ENCODE measurements at regions not wholly inside any gene's neighbourhood (a gene's known extent, or its start where the extent isn't known, plus 50 kb on each side); places are given as distances from the start of the nearest gene placed in this dataset.
"Not testable (repeated sequence)": the region's sequence is repeated elsewhere in the genome, so short reads cannot be mapped to it uniquely, and the experiment has no call there.

DNA sequence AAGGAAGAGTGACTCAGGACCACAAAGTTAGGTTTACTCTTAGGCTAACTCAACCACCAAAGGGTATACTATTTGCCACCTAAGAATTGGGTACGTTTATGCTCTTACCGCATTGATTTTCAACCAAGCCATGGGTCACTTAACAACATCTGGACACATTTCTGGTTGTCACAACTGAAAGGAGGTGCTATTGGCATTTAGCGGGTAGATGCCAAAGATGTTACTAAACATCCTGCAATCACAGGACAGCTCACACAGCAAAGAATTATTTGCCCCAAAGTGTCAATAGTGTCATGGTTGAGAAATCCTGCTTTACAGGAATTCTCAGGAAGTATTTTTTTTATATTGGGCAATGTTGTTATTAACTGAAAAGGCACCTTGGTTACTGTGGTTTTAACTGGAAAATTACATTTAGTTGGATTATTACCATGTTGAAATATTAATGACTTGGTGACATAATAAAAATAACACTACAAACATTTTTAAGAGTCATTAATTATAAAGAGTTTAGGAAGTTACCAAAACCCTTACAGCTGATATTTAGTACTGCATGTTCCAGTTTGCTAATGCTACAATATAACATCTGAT, 185.0 kb upstream of the TMEM196 start:
- Histone ChIP-seq H3K4me1 (ENCODE audit: control insufficient read depth, insufficient read depth, low read length) (no peaks in the 10 kb centered on the region), H3K36me3 (ENCODE audit: control insufficient read depth, insufficient read depth, low read length) (no peaks in the 10 kb centered on the region), H3K27me3 (ENCODE audit: control insufficient read depth, insufficient read depth, low read length) (no peaks in the 10 kb centered on the region), H3K9me3 (ENCODE audit: control insufficient read depth, low read depth, low read length) (peaks cover 9% of the 10 kb centered on the region), H3K4me3 (ENCODE audit: low read length) (no peak overlapping the region), H3K27ac (ENCODE audit: low read length) (no peak overlapping the region)
- DNase-seq = no peak
- no CpG with 5 or more reads among the region's 3 CpGs for WGBS (ENCODE audit: insufficient coverage, low lambda C conversion rate)

DNA sequence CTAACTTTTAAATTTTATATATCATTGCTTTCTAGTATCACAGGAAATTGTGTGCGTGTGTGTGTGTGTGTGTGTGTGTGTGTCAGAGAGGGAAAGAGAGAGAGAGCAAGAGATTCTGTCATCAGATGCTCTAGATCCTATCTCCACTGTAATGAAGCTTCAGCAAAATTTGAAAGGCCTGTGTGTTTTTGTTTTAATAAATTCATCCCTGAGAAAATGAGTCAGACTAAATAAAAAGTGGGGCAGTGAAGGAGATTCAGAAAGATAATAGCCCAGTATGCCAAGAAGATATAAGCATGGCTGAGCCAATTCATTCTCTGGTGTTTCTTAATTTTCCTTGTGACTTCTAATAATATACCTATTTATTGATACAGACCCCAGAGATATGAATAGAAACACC, 184.2 kb upstream of the TMEM196 start:
- H3K9me3 ChIP-seq (ENCODE audit: control insufficient read depth, low read depth, low read length) = peaks cover 9% of the 10 kb centered on the region
- H3K27ac ChIP-seq (ENCODE audit: low read length) = no peak overlapping the region
- H3K27me3 ChIP-seq (ENCODE audit: control insufficient read depth, insufficient read depth, low read length) = no peaks in the 10 kb centered on the region
- no CpG with 5 or more reads among the region's 1 CpG for WGBS (ENCODE audit: insufficient coverage, low lambda C conversion rate)
- H3K36me3 ChIP-seq (ENCODE audit: control insufficient read depth, insufficient read depth, low read length) = no peaks in the 10 kb centered on the region
- H3K4me1 ChIP-seq (ENCODE audit: control insufficient read depth, insufficient read depth, low read length) = no peaks in the 10 kb centered on the region
- H3K4me3 ChIP-seq (ENCODE audit: low read length) = no peak overlapping the region
- DNase-seq = no peak

DNA sequence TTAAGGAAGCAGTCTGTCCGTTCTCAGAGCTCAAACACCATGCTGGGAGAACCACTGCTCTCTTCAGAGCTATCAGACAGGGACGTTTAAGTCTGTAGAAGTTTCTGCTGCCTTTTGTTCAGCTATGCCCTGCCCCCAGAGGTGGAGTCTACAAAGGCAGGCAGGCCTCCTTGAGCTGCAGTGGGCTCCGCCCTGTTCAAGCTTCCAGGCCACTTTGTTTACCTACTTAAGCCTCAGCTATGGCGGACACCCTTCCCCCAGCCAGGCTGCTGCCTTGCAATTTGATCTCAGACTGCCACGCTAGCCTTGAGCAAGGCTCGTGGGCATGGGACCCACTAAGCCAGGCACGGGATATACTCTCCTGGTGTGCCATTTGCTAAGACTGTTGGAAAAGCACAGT, 180.7 kb upstream of the TMEM196 start:
- H3K36me3 ChIP-seq (ENCODE audit: control insufficient read depth, insufficient read depth, low read length); H3K4me3 ChIP-seq (ENCODE audit: low read length); H3K27ac ChIP-seq (ENCODE audit: low read length); H3K9me3 ChIP-seq (ENCODE audit: control insufficient read depth, low read depth, low read length); H3K27me3 ChIP-seq (ENCODE audit: control insufficient read depth, insufficient read depth, low read length); DNase-seq; H3K4me1 ChIP-seq (ENCODE audit: control insufficient read depth, insufficient read depth, low read length): not testable (repeated sequence)
- WGBS (ENCODE audit: insufficient coverage, low lambda C conversion rate) = no CpG with 5 or more reads among the region's 7 CpGs

DNA sequence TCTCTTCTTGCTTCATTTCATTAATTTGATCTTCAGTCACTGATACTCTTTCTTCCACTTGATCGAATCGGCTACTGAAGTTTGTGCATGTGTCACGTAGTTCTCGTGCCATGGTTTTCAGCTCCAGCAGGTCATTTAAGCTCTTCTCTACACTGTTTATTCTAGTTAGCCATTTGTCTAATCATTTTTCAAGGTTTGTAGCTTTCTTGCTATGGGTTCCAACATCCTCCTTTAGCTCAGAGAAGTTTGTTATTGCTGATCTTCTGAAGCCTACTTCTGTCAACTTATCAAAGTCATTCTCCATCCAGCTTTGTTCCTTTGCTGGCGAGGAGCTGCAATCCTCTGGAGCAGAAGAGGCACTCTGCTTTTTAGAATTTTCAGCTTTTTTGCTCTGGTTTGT, 180.0 kb upstream of the TMEM196 start:
- not testable (repeated sequence) for H3K4me3 ChIP-seq (ENCODE audit: low read length); DNase-seq; H3K27me3 ChIP-seq (ENCODE audit: control insufficient read depth, insufficient read depth, low read length); H3K27ac ChIP-seq (ENCODE audit: low read length); H3K4me1 ChIP-seq (ENCODE audit: control insufficient read depth, insufficient read depth, low read length); H3K36me3 ChIP-seq (ENCODE audit: control insufficient read depth, insufficient read depth, low read length); H3K9me3 ChIP-seq (ENCODE audit: control insufficient read depth, low read depth, low read length)
- 95% methylated on average over 4 of the region's 5 CpGs for WGBS (ENCODE audit: insufficient coverage, low lambda C conversion rate)

- H3K36me3 ChIP-seq (ENCODE audit: control insufficient read depth, insufficient read depth, low read length) = no peaks in the 10 kb centered on the region
- no peak for DNase-seq
- H3K4me1 ChIP-seq (ENCODE audit: control insufficient read depth, insufficient read depth, low read length) = no peaks in the 10 kb centered on the region
These were observed 174.7 kb upstream of the TMEM196 start for GRCh38 chr7:19948160-19948559.

DNA sequence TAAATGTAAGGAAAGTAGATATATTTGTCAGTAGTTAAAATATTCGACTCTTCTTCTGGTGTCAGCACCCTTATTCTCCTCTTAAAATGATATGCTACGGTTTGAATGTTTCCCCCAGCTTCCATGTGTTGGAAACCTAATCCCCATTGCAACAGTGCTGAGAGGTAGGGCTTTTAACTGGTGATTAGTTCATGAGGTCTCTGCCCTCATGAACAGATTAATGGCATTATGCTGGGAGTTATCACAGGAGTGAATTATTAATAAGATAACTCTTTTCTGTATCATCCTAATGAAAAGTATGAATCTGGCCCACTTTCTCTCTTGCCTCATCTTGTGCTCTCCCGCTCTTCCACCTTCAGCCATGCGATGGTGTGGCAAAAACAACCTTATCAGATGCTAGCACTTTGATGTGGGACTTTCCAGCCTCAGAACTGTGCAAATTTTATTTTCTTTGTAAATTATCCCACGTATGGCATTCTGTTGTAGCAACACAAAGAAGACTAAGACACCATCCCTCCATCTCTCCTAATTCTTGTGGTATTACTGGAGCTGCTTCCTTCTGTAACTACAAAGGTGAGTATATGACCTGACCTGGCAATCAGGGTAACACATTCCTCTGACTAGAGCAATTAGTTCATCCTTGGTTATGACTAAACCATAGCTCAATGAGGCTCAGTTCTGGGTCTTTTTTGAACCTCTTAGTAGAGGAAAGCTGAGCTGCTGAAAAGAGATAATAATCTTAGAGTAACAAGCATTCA, 171.1 kb upstream of the TMEM196 start:
- Histone ChIP-seq H3K4me1 (ENCODE audit: control insufficient read depth, insufficient read depth, low read length) (no peaks in the 10 kb centered on the region), H3K27ac (ENCODE audit: low read length) (no peak overlapping the region), H3K27me3 (ENCODE audit: control insufficient read depth, insufficient read depth, low read length) (no peaks in the 10 kb centered on the region), H3K9me3 (ENCODE audit: control insufficient read depth, low read depth, low read length) (no peaks in the 10 kb centered on the region), H3K4me3 (ENCODE audit: low read length) (no peak overlapping the region), H3K36me3 (ENCODE audit: control insufficient read depth, insufficient read depth, low read length) (no peaks in the 10 kb centered on the region)
- no peak for DNase-seq
- WGBS (ENCODE audit: insufficient coverage, low lambda C conversion rate) = 100% methylated on average over 1 of the region's 5 CpGs

More at GRCh38 chr7:19948160-19948559, 174.7 kb upstream of the TMEM196 start:
- no peaks in the 10 kb centered on the region for H3K9me3 ChIP-seq (ENCODE audit: control insufficient read depth, low read depth, low read length)
- WGBS (ENCODE audit: insufficient coverage, low lambda C conversion rate) = 67% methylated on average over 3 of the region's 3 CpGs
- no peaks in the 10 kb centered on the region for H3K27me3 ChIP-seq (ENCODE audit: control insufficient read depth, insufficient read depth, low read length)
- H3K4me3 ChIP-seq (ENCODE audit: low read length) = no peak overlapping the region
- H3K27ac ChIP-seq (ENCODE audit: low read length) = no peak overlapping the region

DNA sequence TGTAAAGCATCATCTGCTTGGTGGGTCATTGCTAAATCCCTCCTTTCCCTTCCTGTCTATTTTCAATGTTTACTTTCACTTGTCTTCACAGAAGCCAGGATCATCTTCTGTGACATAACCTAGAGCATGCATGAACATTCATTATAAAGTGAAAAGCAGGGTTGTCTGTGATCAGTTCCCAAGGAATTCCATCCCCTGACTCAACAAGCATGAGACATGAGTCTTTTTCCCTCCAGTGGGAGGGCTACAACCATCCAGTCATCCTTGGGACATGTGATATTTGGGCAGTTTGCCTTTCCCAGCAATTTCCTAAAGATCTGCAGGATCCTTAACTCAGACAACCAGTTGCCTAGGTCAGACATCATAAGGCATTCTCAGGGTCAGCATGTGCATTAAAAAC, 166.3 kb upstream of the TMEM196 start:
- no peak overlapping the region for H3K27ac ChIP-seq (ENCODE audit: low read length)
- no peak for DNase-seq
- no peak overlapping the region for H3K4me3 ChIP-seq (ENCODE audit: low read length)
- no peaks in the 10 kb centered on the region for H3K36me3 ChIP-seq (ENCODE audit: control insufficient read depth, insufficient read depth, low read length)
- no peaks in the 10 kb centered on the region for H3K4me1 ChIP-seq (ENCODE audit: control insufficient read depth, insufficient read depth, low read length)
- no peaks in the 10 kb centered on the region for H3K27me3 ChIP-seq (ENCODE audit: control insufficient read depth, insufficient read depth, low read length)
- peaks cover 9% of the 10 kb centered on the region for H3K9me3 ChIP-seq (ENCODE audit: control insufficient read depth, low read depth, low read length)

DNA sequence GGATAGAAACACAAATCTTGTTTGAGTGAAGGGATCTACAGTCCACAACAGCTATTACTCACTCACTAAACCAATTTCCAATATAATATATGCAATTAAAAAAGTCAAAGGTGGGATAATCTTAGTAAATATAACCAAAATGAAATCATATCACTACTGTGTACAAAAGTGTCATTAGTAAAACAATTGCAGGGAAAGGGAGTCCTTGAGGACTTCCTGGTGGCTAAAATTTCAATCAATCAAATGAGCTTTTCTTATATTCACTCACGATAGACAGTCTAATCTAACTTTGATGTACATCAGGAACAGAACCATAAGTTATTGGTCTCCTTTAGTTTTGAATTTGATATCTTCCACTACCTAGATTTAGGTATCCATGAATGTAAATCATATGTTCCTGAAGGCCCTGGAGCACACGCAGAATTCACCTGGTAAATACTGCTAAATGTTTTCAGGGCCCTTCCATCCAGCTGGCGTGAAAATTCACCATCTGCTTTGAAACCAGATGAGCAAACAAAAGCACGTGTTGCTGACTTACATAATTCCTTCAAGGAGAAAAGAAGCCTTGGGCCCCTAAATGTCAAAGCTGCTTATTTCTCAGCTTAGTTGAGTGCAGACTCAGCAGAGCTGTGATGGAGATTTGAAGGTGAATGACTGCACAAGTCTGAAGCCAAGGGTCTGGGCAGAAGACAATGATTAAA, 159.3 kb upstream of the TMEM196 start:
- Histone ChIP-seq H3K27ac (ENCODE audit: low read length) (no peak overlapping the region), H3K27me3 (ENCODE audit: control insufficient read depth, insufficient read depth, low read length) (no peaks in the 10 kb centered on the region), H3K36me3 (ENCODE audit: control insufficient read depth, insufficient read depth, low read length) (no peaks in the 10 kb centered on the region), H3K4me1 (ENCODE audit: control insufficient read depth, insufficient read depth, low read length) (no peaks in the 10 kb centered on the region), H3K9me3 (ENCODE audit: control insufficient read depth, low read depth, low read length) (peaks cover 9% of the 10 kb centered on the region), H3K4me3 (ENCODE audit: low read length) (no peak overlapping the region)
- WGBS (ENCODE audit: insufficient coverage, low lambda C conversion rate) = no CpG with 5 or more reads among the region's 4 CpGs
- DNase-seq = peak in 1 of 2 donors; percentile 12

DNA sequence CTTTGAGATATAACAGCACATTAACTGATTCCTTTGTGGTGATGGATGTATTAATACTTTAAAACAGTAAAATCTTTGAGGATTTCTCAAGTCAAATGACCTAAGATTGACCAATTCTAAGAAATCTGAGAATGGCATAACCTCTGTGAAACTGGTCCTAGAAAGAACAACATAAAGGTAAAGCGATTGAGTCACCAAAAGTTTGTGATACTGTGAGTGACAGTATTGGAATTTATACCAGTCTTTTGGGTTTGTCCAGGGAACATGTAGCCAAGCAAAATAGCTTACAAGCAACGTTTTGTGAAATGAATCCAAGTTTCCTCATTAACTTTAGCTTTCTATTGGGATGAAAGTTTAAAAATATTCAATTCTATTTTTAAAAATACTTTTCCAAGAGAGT, 157.4 kb upstream of the TMEM196 start:
- Histone ChIP-seq H3K27me3 (ENCODE audit: control insufficient read depth, insufficient read depth, low read length) (no peaks in the 10 kb centered on the region), H3K27ac (ENCODE audit: low read length) (no peak overlapping the region), H3K4me1 (ENCODE audit: control insufficient read depth, insufficient read depth, low read length) (no peaks in the 10 kb centered on the region), H3K4me3 (ENCODE audit: low read length) (no peak overlapping the region), H3K9me3 (ENCODE audit: control insufficient read depth, low read depth, low read length) (peaks cover 4% of the 10 kb centered on the region), H3K36me3 (ENCODE audit: control insufficient read depth, insufficient read depth, low read length) (no peaks in the 10 kb centered on the region)
- WGBS (ENCODE audit: insufficient coverage, low lambda C conversion rate) = 80% methylated on average over 1 of the region's 2 CpGs
- no peak for DNase-seq

DNA sequence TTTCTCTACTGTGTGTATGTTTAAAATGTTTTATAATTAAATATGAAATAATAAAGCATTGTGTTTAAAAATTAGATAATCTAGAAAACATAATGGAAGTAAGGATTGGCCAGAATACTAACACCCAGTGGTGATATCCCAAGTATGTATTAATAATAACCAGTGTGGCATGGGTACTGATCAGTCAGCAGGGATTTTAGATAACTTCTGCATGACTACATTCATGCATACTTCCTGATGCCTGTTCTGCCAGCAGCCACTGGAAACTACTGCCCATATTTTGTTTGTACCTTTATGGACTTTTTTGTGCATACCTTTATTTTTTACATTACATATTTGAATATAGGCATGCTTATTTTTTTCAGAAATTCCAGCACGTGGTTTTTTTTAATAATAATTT, 156.6 kb upstream of the TMEM196 start:
- H3K4me3 ChIP-seq (ENCODE audit: low read length) = no peak overlapping the region
- H3K27me3 ChIP-seq (ENCODE audit: control insufficient read depth, insufficient read depth, low read length) = no peaks in the 10 kb centered on the region
- no peaks in the 10 kb centered on the region for H3K4me1 ChIP-seq (ENCODE audit: control insufficient read depth, insufficient read depth, low read length)
- WGBS (ENCODE audit: insufficient coverage, low lambda C conversion rate) = 80% methylated on average over 1 of the region's 1 CpG
- no peak for DNase-seq
- no peaks in the 10 kb centered on the region for H3K9me3 ChIP-seq (ENCODE audit: control insufficient read depth, low read depth, low read length)
- no peak overlapping the region for H3K27ac ChIP-seq (ENCODE audit: low read length)
- no peaks in the 10 kb centered on the region for H3K36me3 ChIP-seq (ENCODE audit: control insufficient read depth, insufficient read depth, low read length)

DNA sequence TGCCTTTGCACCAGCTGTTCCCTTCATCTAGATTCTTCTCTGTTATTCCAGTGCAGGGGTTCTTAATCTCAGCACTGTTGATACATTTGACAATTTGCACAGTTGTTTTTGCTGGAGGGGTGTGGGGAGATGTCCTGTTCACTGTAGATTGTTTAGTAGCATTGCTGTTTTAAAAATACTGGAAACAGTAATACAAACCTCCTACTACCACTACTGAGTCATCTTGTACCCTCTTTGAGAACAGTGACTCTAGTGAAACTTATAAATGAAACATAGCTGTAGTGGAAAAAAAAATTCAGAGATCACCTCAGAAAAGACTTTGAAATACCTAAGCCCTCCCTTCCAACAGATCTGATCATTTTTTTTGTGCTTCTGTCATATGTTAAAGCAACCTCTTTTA, 154.8 kb upstream of the TMEM196 start:
- H3K4me1 ChIP-seq (ENCODE audit: control insufficient read depth, insufficient read depth, low read length) = no peaks in the 10 kb centered on the region
- DNase-seq = no peak
- no peak overlapping the region for H3K4me3 ChIP-seq (ENCODE audit: low read length)
- H3K27ac ChIP-seq (ENCODE audit: low read length) = no peak overlapping the region
- H3K27me3 ChIP-seq (ENCODE audit: control insufficient read depth, insufficient read depth, low read length) = no peaks in the 10 kb centered on the region
- H3K9me3 ChIP-seq (ENCODE audit: control insufficient read depth, low read depth, low read length) = no peaks in the 10 kb centered on the region
- no peaks in the 10 kb centered on the region for H3K36me3 ChIP-seq (ENCODE audit: control insufficient read depth, insufficient read depth, low read length)
